ENCODE measurements at regions not wholly inside any gene's neighbourhood (a gene's known extent, or its start where the extent isn't known, plus 50 kb on each side); places are given as distances from the start of the nearest gene placed in this dataset.

DNA sequence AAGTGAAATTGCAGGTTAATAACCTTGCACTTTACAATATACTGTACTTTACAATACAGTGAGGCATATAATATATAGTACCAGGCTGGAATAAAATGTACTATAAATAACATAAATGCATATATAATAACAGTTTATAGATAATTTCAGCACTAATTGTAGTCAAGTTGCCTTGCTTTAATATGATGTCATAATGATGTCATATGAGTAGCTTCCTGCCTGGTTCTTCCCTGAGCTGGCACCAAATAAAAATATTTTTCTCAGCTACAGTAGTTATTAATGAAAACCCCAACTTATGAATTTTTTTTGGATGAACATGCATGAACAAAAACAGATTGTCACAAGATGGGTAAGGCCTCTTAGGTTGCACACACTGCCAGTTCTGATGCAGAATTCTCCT is 816.7 kb downstream of the XPNPEP1 start:
- DNase-seq (ENCODE audit: low read depth), result no peak
- TF ChIP-seq, protein P1, sequence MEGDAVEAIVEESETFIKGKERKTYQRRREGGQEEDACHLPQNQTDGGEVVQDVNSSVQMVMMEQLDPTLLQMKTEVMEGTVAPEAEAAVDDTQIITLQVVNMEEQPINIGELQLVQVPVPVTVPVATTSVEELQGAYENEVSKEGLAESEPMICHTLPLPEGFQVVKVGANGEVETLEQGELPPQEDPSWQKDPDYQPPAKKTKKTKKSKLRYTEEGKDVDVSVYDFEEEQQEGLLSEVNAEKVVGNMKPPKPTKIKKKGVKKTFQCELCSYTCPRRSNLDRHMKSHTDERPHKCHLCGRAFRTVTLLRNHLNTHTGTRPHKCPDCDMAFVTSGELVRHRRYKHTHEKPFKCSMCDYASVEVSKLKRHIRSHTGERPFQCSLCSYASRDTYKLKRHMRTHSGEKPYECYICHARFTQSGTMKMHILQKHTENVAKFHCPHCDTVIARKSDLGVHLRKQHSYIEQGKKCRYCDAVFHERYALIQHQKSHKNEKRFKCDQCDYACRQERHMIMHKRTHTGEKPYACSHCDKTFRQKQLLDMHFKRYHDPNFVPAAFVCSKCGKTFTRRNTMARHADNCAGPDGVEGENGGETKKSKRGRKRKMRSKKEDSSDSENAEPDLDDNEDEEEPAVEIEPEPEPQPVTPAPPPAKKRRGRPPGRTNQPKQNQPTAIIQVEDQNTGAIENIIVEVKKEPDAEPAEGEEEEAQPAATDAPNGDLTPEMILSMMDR (conservative IDR thresholded peaks at IDR 0.05; ENCODE audit: low read depth, low read length), result no peak
- H3K4me3 ChIP-seq (ENCODE audit: low read depth, low read length), result no peak overlapping the region

DNA sequence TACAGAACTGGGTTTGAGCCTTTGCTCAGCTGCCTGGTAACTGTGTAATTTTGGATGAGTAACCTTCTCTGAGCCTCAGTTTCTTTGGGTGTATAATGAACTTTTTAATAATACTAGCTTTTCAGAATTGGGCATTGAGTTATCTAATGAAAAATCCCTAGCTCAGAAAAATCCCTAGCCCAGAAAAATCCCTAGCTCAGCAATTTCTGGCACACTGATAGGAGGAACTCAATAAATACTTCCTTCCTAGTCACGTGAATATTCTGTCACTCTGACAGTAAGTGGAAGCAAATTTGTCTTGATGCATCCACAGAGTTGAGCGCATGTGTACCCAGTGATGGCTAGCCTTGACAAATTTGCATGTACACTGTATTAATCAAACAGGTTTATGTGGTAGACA is 817.6 kb downstream of the XPNPEP1 start:
- TF ChIP-seq, protein P1 (conservative IDR thresholded peaks at IDR 0.05; ENCODE audit: low read depth, low read length), result no peak

GRCh38 chr10:109104806-109105205 is 818.5 kb downstream of the XPNPEP1 start:
- TF ChIP-seq, protein P1 (conservative IDR thresholded peaks at IDR 0.05; ENCODE audit: low read depth, low read length), result no peak
- H3K4me3 ChIP-seq (ENCODE audit: low read depth, low read length), result no peak overlapping the region
- DNase-seq (ENCODE audit: low read depth), result no peak

More for the DNA sequence above, 817.6 kb downstream of the XPNPEP1 start:
- no peak for DNase-seq (ENCODE audit: low read depth)
- H3K4me3 ChIP-seq (ENCODE audit: low read depth, low read length), result no peak overlapping the region

- DNase-seq (ENCODE audit: low read depth), result no peak
- no peak overlapping the region for H3K4me3 ChIP-seq (ENCODE audit: low read depth, low read length)
- TF ChIP-seq, protein P1 (conservative IDR thresholded peaks at IDR 0.05; ENCODE audit: low read depth, low read length), result no peak
Observed at GRCh38 chr10:109103278-109103677, 820.0 kb downstream of the XPNPEP1 start.

DNA sequence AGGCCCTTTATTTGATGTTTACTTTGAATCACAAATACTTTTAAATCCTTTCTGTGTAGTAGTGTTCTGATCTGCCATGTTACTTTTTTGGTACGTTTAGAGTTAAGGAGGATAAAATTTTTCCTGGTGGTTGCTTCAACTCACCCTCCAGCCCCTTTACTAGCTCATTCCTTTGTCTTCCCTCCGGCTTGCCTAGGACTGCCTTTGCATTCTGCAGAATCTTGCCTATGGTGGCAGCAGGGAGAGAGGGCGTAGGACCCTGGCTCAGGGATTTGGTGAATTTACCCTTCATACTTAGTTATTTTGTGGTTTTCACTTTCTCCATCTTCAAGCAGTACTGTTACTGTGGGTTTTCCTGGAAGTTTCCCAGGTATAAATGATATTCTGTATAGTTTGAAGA is 833.5 kb downstream of the XPNPEP1 start:
- TF ChIP-seq, protein P1 (conservative IDR thresholded peaks at IDR 0.05; ENCODE audit: low read depth, low read length), result no peak
- no peak for DNase-seq (ENCODE audit: low read depth)
- no peak overlapping the region for H3K4me3 ChIP-seq (ENCODE audit: low read depth, low read length)

GRCh38 chr10:109071539-109071938 is 851.8 kb downstream of the XPNPEP1 start:
- no peak overlapping the region for H3K4me3 ChIP-seq (ENCODE audit: low read depth, low read length)
- no peak for DNase-seq (ENCODE audit: low read depth)
- TF ChIP-seq, protein P1 (conservative IDR thresholded peaks at IDR 0.05; ENCODE audit: low read depth, low read length), result no peak

DNA sequence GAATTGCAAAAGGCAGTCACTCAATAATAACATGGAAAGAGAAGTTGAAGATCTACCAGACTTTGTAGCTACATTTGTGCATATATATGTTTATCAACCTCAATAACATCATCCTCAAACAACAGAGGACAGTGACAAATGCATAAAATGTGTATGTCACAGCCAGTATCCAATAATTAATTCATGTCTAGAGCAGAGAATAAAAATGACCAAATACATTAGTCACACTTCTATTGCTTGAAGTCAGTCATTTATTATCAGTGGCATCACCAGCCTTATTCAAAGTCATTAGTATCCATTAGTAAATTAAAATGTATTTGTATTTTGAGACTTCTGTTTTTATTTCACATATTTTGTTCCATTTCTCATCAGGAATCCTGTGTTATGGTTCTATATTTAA is 852.8 kb downstream of the XPNPEP1 start:
- no peak for DNase-seq (ENCODE audit: low read depth)
- TF ChIP-seq, protein P1 (conservative IDR thresholded peaks at IDR 0.05; ENCODE audit: low read depth, low read length), result no peak
- H3K4me3 ChIP-seq (ENCODE audit: low read depth, low read length), result no peak overlapping the region
